Osteocyte (in vitro differentiated cells): ENCODE measurements at regions not wholly inside any gene's neighbourhood (a gene's known extent, or its start where the extent isn't known, plus 50 kb on each side); places are given as distances from the start of the nearest gene placed in this dataset.

Experiments
- DNase-seq: peaks from one replicate; pipeline ENCODE4 v3.0.0; 2021; ENCODE audit warnings: mixed read lengths; ENCODE audit not compliant: unreplicated experiment; ENCODE audit errors: extremely low spot score
- H3K27ac Mint-ChIP-seq: one replicate; pipeline ENCODE4 v1.8.0; 2021; ENCODE audit warnings: mild to moderate bottlenecking, mixed read lengths; ENCODE audit not compliant: unreplicated experiment
- H3K27me3 Mint-ChIP-seq: one replicate; pipeline ENCODE4 v1.8.0; 2021; ENCODE audit warnings: mixed read lengths; ENCODE audit not compliant: unreplicated experiment
- H3K36me3 Mint-ChIP-seq: one replicate; pipeline ENCODE4 v1.8.0; 2021; ENCODE audit warnings: mixed read lengths; ENCODE audit not compliant: unreplicated experiment
- H3K4me1 Mint-ChIP-seq: one replicate; pipeline ENCODE4 v1.8.0; 2021; ENCODE audit warnings: mixed read lengths; ENCODE audit not compliant: unreplicated experiment
- H3K4me3 Mint-ChIP-seq: one replicate; pipeline ENCODE4 v1.8.0; 2021; ENCODE audit warnings: mild to moderate bottlenecking, moderate library complexity, mixed read lengths; ENCODE audit not compliant: unreplicated experiment
- H3K9me3 Mint-ChIP-seq: one replicate; pipeline ENCODE4 v1.8.0; 2021; ENCODE audit warnings: mixed read lengths; ENCODE audit not compliant: unreplicated experiment
- CTCF ChIP-seq: fragments of 200-600 bp; sonication (generic); IDR thresholded peaks from 2 replicates; pipeline ENCODE4 v1.5.0; 2021; ENCODE audit warnings: antibody characterized with exemption, mild to moderate bottlenecking, moderate library complexity

GRCh38 chr2:129302106-129302505, 677.4 kb upstream of the RAB6C start:
- H3K4me1 Mint-ChIP-seq = no peaks in the 10 kb centered on the region
- no peak overlapping the region for H3K27ac Mint-ChIP-seq
- peaks cover 11% of the 10 kb centered on the region for H3K9me3 Mint-ChIP-seq
- TF ChIP-seq CTCF = no peak
- no peak for DNase-seq
- no peak overlapping the region for H3K4me3 Mint-ChIP-seq
- H3K27me3 Mint-ChIP-seq = no peaks in the 10 kb centered on the region
- H3K36me3 Mint-ChIP-seq = no peaks in the 10 kb centered on the region

GRCh38 chr2:129302561-129303183, 676.8 kb upstream of the RAB6C start:
- H3K27ac Mint-ChIP-seq = no peak overlapping the region

GRCh38 chr2:129314120-129314519, 665.3 kb upstream of the RAB6C start:
- H3K9me3 Mint-ChIP-seq = peaks cover 25% of the 10 kb centered on the region
- no peaks in the 10 kb centered on the region for H3K27me3 Mint-ChIP-seq
- no peak for TF ChIP-seq CTCF
- no peak overlapping the region for H3K4me3 Mint-ChIP-seq
- no peaks in the 10 kb centered on the region for H3K36me3 Mint-ChIP-seq
- no peak for DNase-seq
- no peak overlapping the region for H3K27ac Mint-ChIP-seq
- no peaks in the 10 kb centered on the region for H3K4me1 Mint-ChIP-seq

More at GRCh38 chr2:129302561-129303183, 676.8 kb upstream of the RAB6C start:
- Mint-ChIP-seq H3K4me1 (no peaks in the 10 kb centered on the region), H3K27me3 (no peaks in the 10 kb centered on the region), H3K36me3 (no peaks in the 10 kb centered on the region), H3K9me3 (peaks cover 11% of the 10 kb centered on the region), H3K4me3 (no peak overlapping the region)
- DNase-seq = no peak
- TF ChIP-seq CTCF = no peak

DNA sequence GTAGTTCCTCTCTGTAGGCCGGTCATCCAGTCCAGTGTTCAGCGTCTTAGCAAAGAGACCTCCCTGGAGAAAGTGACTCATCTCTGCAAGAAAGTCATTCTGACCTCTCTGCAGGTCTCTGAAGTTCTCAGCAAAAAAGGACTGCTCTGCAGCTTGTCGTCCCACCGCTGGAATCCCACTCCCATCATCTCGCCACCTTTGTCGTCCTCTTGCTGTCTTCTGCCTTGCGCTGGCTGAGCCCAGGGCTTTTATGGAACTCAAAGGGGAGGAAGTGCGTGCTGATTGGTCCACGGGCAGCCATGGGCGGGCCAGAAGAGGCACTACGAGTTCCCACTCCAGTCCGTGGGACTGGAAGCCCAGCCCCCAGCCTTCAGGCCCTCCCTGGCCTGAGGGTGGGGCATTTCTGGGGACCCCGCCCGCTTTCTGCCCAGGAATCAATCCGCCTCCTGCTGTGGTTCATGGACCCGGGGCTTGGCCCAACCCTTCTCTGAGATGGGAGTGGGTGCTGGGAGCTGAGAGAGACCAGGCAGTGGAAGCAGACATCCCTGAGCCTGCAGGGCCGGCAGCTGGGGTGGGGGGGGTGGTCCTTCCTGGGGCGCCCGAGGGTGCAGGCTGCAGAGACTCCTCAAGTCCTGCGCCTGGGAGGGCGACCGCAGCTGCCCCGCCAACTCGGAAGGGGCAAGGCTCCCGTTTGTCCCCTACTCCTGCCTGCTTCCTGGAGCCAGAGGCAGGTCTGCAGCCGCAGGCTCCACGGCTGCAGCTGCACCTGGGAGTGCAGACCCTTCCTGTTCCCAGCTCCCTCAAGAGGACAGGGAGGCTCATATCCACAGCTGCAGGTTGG, 660.7 kb upstream of the RAB6C start:
- Mint-ChIP-seq H3K4me3 (no peak overlapping the region), H3K27ac (no peak overlapping the region), H3K27me3 (no peaks in the 10 kb centered on the region), H3K36me3 (no peaks in the 10 kb centered on the region), H3K9me3 (peaks cover 21% of the 10 kb centered on the region), H3K4me1 (no peaks in the 10 kb centered on the region)
- no peak for DNase-seq
- TF ChIP-seq CTCF = no peak

DNA sequence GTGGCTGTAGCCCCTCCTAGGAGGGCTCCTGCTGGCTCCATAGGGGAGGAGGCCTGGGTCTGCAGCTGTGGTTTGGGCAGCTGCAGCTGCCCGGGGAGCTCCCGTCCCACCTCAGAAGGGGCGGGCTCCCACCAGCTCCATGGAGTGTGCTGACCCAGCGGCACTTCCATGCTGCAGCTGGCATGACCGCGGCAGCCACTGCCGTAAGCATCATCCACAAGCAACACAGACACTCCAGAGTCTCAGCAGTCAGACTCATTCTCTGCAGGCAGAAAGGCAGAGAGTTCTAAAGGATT, 660.1 kb upstream of the RAB6C start:
- DNase-seq = no peak
- Mint-ChIP-seq H3K4me3 (no peak overlapping the region), H3K27ac (no peak overlapping the region), H3K27me3 (no peaks in the 10 kb centered on the region), H3K9me3 (peaks cover 21% of the 10 kb centered on the region), H3K4me1 (no peaks in the 10 kb centered on the region), H3K36me3 (no peaks in the 10 kb centered on the region)
- TF ChIP-seq CTCF = no peak
